HL-60 (cell line): ENCODE measurements at regions not wholly inside any gene's neighbourhood (a gene's known extent, or its start where the extent isn't known, plus 50 kb on each side); places are given as distances from the start of the nearest gene placed in this dataset.

ENCODE experiments used
- GABPA ChIP-seq: IDR thresholded peaks from 2 replicates; pipeline ENCODE4 v1.6.1; 2012; ENCODE audit warnings: low read depth
- POLR2AphosphoS5 ChIP-seq: IDR thresholded peaks from 2 replicates; pipeline ENCODE4 v1.6.1; 2012; ENCODE audit warnings: low read depth
- SPI1 ChIP-seq: IDR thresholded peaks from 2 replicates; pipeline ENCODE4 v1.6.1; 2012; ENCODE audit warnings: low read depth, mild to moderate bottlenecking, borderline replicate concordance
- TF ChIP-seq, protein P1 (sequence below): IDR thresholded peaks from one replicate; pipeline ENCODE4 v1.5.1; 2011; ENCODE audit warnings: low read length, control low read depth, inconsistent platforms; ENCODE audit not compliant: insufficient read depth
- TF ChIP-seq, protein P2 (sequence below): IDR thresholded peaks from 2 replicates; pipeline ENCODE4 v1.6.1; 2012; ENCODE audit warnings: low read depth; ENCODE audit not compliant: insufficient replicate concordance

- TF ChIP-seq, protein P1, sequence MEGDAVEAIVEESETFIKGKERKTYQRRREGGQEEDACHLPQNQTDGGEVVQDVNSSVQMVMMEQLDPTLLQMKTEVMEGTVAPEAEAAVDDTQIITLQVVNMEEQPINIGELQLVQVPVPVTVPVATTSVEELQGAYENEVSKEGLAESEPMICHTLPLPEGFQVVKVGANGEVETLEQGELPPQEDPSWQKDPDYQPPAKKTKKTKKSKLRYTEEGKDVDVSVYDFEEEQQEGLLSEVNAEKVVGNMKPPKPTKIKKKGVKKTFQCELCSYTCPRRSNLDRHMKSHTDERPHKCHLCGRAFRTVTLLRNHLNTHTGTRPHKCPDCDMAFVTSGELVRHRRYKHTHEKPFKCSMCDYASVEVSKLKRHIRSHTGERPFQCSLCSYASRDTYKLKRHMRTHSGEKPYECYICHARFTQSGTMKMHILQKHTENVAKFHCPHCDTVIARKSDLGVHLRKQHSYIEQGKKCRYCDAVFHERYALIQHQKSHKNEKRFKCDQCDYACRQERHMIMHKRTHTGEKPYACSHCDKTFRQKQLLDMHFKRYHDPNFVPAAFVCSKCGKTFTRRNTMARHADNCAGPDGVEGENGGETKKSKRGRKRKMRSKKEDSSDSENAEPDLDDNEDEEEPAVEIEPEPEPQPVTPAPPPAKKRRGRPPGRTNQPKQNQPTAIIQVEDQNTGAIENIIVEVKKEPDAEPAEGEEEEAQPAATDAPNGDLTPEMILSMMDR = no peak
- TF ChIP-seq GABPA (no peak), POLR2AphosphoS5 (no peak), SPI1 (no peak)
- TF ChIP-seq, protein P2, sequence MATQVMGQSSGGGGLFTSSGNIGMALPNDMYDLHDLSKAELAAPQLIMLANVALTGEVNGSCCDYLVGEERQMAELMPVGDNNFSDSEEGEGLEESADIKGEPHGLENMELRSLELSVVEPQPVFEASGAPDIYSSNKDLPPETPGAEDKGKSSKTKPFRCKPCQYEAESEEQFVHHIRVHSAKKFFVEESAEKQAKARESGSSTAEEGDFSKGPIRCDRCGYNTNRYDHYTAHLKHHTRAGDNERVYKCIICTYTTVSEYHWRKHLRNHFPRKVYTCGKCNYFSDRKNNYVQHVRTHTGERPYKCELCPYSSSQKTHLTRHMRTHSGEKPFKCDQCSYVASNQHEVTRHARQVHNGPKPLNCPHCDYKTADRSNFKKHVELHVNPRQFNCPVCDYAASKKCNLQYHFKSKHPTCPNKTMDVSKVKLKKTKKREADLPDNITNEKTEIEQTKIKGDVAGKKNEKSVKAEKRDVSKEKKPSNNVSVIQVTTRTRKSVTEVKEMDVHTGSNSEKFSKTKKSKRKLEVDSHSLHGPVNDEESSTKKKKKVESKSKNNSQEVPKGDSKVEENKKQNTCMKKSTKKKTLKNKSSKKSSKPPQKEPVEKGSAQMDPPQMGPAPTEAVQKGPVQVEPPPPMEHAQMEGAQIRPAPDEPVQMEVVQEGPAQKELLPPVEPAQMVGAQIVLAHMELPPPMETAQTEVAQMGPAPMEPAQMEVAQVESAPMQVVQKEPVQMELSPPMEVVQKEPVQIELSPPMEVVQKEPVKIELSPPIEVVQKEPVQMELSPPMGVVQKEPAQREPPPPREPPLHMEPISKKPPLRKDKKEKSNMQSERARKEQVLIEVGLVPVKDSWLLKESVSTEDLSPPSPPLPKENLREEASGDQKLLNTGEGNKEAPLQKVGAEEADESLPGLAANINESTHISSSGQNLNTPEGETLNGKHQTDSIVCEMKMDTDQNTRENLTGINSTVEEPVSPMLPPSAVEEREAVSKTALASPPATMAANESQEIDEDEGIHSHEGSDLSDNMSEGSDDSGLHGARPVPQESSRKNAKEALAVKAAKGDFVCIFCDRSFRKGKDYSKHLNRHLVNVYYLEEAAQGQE = no peak
Measured at GRCh38 chr17:77778636-77779489, 179.6 kb upstream of the TNRC6C start.
